ENCODE measurements at regions not wholly inside any gene's neighbourhood (a gene's known extent, or its start where the extent isn't known, plus 50 kb on each side); places are given as distances from the start of the nearest gene placed in this dataset.

GRCh38 chr5:164354139-164354751, 848.8 kb downstream of the MAT2B start:
- no peak for DNase-seq

GRCh38 chr5:164355267-164355830, 849.9 kb downstream of the MAT2B start:
- no peak for DNase-seq

GRCh38 chr5:164356790-164357189, 851.4 kb downstream of the MAT2B start:
- no peak for DNase-seq

GRCh38 chr5:164357395-164358033, 852.1 kb downstream of the MAT2B start:
- DNase-seq = no peak

- no peak for DNase-seq
Measured at GRCh38 chr5:164358531-164359259, 853.3 kb downstream of the MAT2B start.

- no peak for DNase-seq
Measured at GRCh38 chr5:164359260-164360255, 854.1 kb downstream of the MAT2B start.

GRCh38 chr5:164360589-164360988, 855.2 kb downstream of the MAT2B start:
- DNase-seq = no peak

- no peak for DNase-seq
Measured at GRCh38 chr5:164361986-164362385, 856.6 kb downstream of the MAT2B start.

- no peak for DNase-seq
Measured at GRCh38 chr5:164362835-164363234, 857.4 kb downstream of the MAT2B start.

- no peak for DNase-seq
Measured at GRCh38 chr5:164364237-164365208, 859.1 kb downstream of the MAT2B start.

GRCh38 chr5:164370841-164371240, 865.4 kb downstream of the MAT2B start:
- DNase-seq = no peak

GRCh38 chr5:164372892-164373291, 867.5 kb downstream of the MAT2B start:
- no peak for DNase-seq

- no peak for DNase-seq
Measured at GRCh38 chr5:164373876-164374275, 868.5 kb downstream of the MAT2B start.

GRCh38 chr5:164375051-164375450, 869.6 kb downstream of the MAT2B start:
- no peak for DNase-seq

GRCh38 chr5:164376843-164377242, 871.4 kb downstream of the MAT2B start:
- DNase-seq = no peak

GRCh38 chr5:164377746-164378145, 872.3 kb downstream of the MAT2B start:
- DNase-seq = no peak

GRCh38 chr5:164383662-164384061, 878.2 kb downstream of the MAT2B start:
- DNase-seq = no peak

GRCh38 chr5:164392531-164392930, 887.1 kb downstream of the MAT2B start:
- no peak for DNase-seq

GRCh38 chr5:164394686-164395194, 889.3 kb downstream of the MAT2B start:
- DNase-seq = no peak

GRCh38 chr5:164412531-164412930, 907.1 kb downstream of the MAT2B start:
- no peak for DNase-seq

GRCh38 chr5:164420161-164420560, 914.7 kb downstream of the MAT2B start:
- DNase-seq = no peak
